Lung (tissue), 11 donors: ENCODE measurements at regions not wholly inside any gene's neighbourhood (a gene's known extent, or its start where the extent isn't known, plus 50 kb on each side); places are given as distances from the start of the nearest gene placed in this dataset.

ENCODE experiments used
- ATAC-seq: fragments of 200-7000 bp; cut with Tn5 transposase; one replicate; pipeline ENCODE4 v1.9.1; 2020; ENCODE audit warnings: moderate number of reproducible peaks; ENCODE audit not compliant: insufficient read depth, low FRiP score
- DNase-seq, 3 donors: peaks; one replicate each; pipeline ENCODE4 v3.0.0-alpha.2; 2013 to 2017
- H3K27ac ChIP-seq, 2 donors: one replicate each; pipeline ENCODE4 v1.5.1; 2013; ENCODE audit warnings: mild to moderate bottlenecking in 2 of 2, moderate library complexity in 2 of 2, control low read depth in 1 of 2, inconsistent platforms in 1 of 2, low read depth in 1 of 2, low read length in 1 of 2
- H3K27me3 ChIP-seq, 3 donors: one replicate each; pipeline ENCODE4 v1.5.1; 2013; ENCODE audit warnings: low read length in 2 of 3; ENCODE audit not compliant: control insufficient read depth in 3 of 3, insufficient read depth in 3 of 3
- H3K36me3 ChIP-seq, 4 donors: one replicate each; pipeline ENCODE4 v1.5.1; 2013; ENCODE audit warnings: low read length in 4 of 4, mild to moderate bottlenecking in 1 of 4, moderate library complexity in 1 of 4; ENCODE audit not compliant: control insufficient read depth in 4 of 4, insufficient read depth in 4 of 4
- H3K4me1 ChIP-seq, 5 donors: one replicate each; pipeline ENCODE4 v1.5.1; 2013; ENCODE audit warnings: low read length in 5 of 5, mild to moderate bottlenecking in 2 of 5, moderate library complexity in 1 of 5; ENCODE audit not compliant: control insufficient read depth in 5 of 5, insufficient read depth in 5 of 5
- H3K4me3 ChIP-seq: one replicate; pipeline ENCODE4 v1.5.1; 2013; ENCODE audit warnings: mild to moderate bottlenecking, control low read depth, moderate library complexity
- H3K9ac ChIP-seq, 2 donors: one replicate each; pipeline ENCODE4 v1.5.1; 2013; ENCODE audit warnings: low read length in 2 of 2, control low read depth in 1 of 2; ENCODE audit not compliant: insufficient read depth in 1 of 2
- H3K9me3 ChIP-seq, 4 donors: one replicate each; pipeline ENCODE4 v1.5.1; 2013; ENCODE audit warnings: low read length in 3 of 4, mild to moderate bottlenecking in 1 of 4, moderate library complexity in 1 of 4; ENCODE audit not compliant: control insufficient read depth in 4 of 4, insufficient read depth in 3 of 4
- WGBS, 2 donors: extraction: QIAGEN DNeasy Blood & Tissue Kit; methylation state at CpG; one replicate each; pipeline ENCODE4 v1.1.7; 2013; 5-methylcytosine and 5-hydroxymethylcytosine counted together
- TF ChIP-seq, protein P1 (sequence below): IDR thresholded peaks from 2 replicates; pipeline ENCODE4 v1.5.1; 2012; ENCODE audit warnings: mild to moderate bottlenecking; ENCODE audit errors: control extremely low read depth, extremely low read depth
- donor health status: control.
- donor health status: control.
- donor health status: Bipolar disorder and iron deficiency.
- donor health status: healthy.
- donor health status: DM: yes; HTN: yes; CAD: no.

DNA sequence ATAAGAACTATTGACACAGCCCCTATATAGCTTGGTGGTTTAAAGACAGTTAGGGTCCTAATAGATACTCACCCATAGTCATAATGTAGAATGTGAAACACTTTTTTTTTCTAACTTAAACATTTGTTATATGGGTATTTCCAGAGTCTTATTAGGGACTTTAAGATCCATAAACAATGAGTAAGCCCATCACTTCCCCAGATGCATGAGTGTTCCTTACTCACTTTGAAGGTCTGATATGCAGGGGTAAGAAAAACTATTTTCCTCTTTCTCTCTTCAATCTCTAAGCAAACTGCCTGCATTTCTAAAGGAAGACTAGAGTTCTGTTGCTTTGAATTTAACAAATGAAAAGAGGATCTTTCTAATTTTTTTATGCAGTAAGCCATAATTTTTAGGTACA is 443.6 kb upstream of the PITX2 start:
- Histone ChIP-seq H3K9me3 (no peaks in the 10 kb centered on the region), H3K4me3 (no peak overlapping the region), H3K4me1 (no peaks in the 10 kb centered on the region), H3K27ac (no peak overlapping the region), H3K36me3 (no peaks in the 10 kb centered on the region), H3K9ac (no peak overlapping the region), H3K27me3 (no peaks in the 10 kb centered on the region)
- no peak for DNase-seq
- ATAC-seq = no peak
- TF ChIP-seq, protein P1, sequence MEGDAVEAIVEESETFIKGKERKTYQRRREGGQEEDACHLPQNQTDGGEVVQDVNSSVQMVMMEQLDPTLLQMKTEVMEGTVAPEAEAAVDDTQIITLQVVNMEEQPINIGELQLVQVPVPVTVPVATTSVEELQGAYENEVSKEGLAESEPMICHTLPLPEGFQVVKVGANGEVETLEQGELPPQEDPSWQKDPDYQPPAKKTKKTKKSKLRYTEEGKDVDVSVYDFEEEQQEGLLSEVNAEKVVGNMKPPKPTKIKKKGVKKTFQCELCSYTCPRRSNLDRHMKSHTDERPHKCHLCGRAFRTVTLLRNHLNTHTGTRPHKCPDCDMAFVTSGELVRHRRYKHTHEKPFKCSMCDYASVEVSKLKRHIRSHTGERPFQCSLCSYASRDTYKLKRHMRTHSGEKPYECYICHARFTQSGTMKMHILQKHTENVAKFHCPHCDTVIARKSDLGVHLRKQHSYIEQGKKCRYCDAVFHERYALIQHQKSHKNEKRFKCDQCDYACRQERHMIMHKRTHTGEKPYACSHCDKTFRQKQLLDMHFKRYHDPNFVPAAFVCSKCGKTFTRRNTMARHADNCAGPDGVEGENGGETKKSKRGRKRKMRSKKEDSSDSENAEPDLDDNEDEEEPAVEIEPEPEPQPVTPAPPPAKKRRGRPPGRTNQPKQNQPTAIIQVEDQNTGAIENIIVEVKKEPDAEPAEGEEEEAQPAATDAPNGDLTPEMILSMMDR = no peak

DNA sequence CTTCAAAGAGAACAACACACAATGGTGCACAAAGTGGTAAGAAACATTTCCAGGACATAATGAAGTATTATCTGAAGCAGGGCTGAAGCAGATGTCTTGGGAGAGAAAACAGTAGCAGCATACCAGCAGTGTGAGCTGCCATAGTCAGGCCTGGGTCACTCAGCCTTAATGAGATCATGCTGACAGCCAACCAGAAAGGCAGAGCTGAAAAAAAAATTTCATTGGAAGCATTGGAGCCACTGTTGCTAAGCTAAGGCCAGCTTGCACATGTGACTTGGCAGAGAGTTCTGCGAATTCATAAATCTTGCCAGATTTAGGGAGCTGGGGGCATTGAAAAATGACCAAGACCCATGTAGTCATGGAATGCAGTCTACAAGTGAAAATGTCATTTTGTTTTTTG is 444.0 kb upstream of the PITX2 start:
- Histone ChIP-seq H3K9me3 (no peaks in the 10 kb centered on the region), H3K4me3 (no peak overlapping the region), H3K4me1 (no peaks in the 10 kb centered on the region), H3K27me3 (no peaks in the 10 kb centered on the region), H3K27ac (no peak overlapping the region), H3K9ac (no peak overlapping the region), H3K36me3 (no peaks in the 10 kb centered on the region)
- WGBS, 2 donors = 79 to 92% methylated on average over 1 of the region's 1 CpG
- peak in 1 of 3 donors; percentile 5 for DNase-seq
- TF ChIP-seq, protein P1 = no peak
- no peak for ATAC-seq

DNA sequence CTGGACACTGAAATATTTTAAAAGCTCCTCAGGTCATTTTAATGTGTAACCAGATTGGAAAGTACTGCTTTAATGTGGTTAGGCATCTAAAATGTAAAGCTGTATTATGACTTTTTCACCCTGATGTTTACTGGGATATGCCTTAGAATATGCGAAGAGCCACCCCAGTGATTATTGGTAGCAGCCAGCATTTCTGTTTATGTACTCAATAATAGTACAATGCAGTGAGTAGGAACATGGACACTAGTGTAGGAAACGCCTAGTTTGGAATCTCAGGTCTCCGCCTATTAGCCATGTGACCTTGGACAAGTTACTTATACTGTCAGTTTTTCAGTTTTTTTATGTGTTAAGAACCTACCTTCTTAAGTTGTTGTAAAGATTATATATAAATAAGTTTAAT is 446.0 kb upstream of the PITX2 start:
- H3K36me3 ChIP-seq = no peaks in the 10 kb centered on the region
- no peak overlapping the region for H3K4me3 ChIP-seq
- no peak overlapping the region for H3K9ac ChIP-seq
- H3K27ac ChIP-seq = no peak overlapping the region
- H3K27me3 ChIP-seq = no peaks in the 10 kb centered on the region
- TF ChIP-seq, protein P1 = no peak
- no peaks in the 10 kb centered on the region for H3K9me3 ChIP-seq
- 80 to 85% methylated on average over 3 of the region's 3 CpGs for WGBS, 2 donors
- H3K4me1 ChIP-seq = no peaks in the 10 kb centered on the region
- DNase-seq (no peak), ATAC-seq (no peak)

DNA sequence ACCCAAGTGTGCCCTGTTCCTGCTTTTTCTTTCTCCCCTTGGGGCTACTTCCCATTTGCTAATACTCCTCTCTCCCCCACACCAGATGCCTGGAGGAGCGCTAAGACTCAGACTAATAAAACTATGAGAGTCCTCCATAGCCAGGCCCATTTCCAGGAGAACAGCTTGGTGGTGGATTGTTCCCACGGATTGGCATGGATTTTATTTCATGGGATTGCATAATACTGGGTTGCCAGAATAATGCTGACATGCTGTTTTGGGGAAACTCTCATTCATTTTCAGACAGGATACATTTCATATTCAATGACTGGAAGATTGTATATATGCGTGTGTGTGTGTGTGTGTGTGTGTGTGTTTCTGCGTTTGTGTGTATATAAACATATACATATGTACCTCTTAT is 447.5 kb upstream of the PITX2 start:
- 78 to 84% methylated on average over 4 of the region's 4 CpGs for WGBS, 2 donors
- DNase-seq = no peak
- no peak overlapping the region for H3K4me3 ChIP-seq
- H3K27ac ChIP-seq = no peak overlapping the region
- H3K36me3 ChIP-seq = no peaks in the 10 kb centered on the region
- H3K4me1 ChIP-seq = no peaks in the 10 kb centered on the region
- peaks cover 0 to 3% (median 0%) of the 10 kb centered on the region in 4 donors for H3K9me3 ChIP-seq
- ATAC-seq = no peak
- H3K27me3 ChIP-seq = no peaks in the 10 kb centered on the region
- no peak overlapping the region for H3K9ac ChIP-seq
- TF ChIP-seq, protein P1 = no peak
